HL-60 (cell line): ENCODE measurements at regions not wholly inside any gene's neighbourhood (a gene's known extent, or its start where the extent isn't known, plus 50 kb on each side); places are given as distances from the start of the nearest gene placed in this dataset.

ENCODE experiments used
- DNase-seq, 2 experiments: peaks; one replicate each; pipeline ENCODE4 v3.0.0-alpha.2; 2010 to 2020; ENCODE audit warnings: low read depth in 1 of 2, low spot score in 1 of 2
- H3K27ac ChIP-seq: fragments of 250-450 bp; sonication (Bioruptor Pico); replicated peaks from 2 replicates; pipeline ENCODE4 v1.5.1; 2020; ENCODE audit warnings: mild to moderate bottlenecking, moderate library complexity
- H3K27me3 ChIP-seq: fragments of 250-450 bp; sonication (Bioruptor Pico); 2 replicates; pipeline ENCODE4 v1.5.1; 2021; ENCODE audit warnings: mild to moderate bottlenecking, moderate library complexity; ENCODE audit not compliant: insufficient read depth, poor library complexity, severe bottlenecking
- H3K4me3 ChIP-seq: replicated peaks from 2 replicates; pipeline ENCODE4 v1.5.1; 2011; ENCODE audit warnings: mild to moderate bottlenecking, control low read depth, low read length; ENCODE audit not compliant: insufficient read depth
- GABPA ChIP-seq: IDR thresholded peaks from 2 replicates; pipeline ENCODE4 v1.6.1; 2012; ENCODE audit warnings: low read depth
- POLR2AphosphoS5 ChIP-seq: IDR thresholded peaks from 2 replicates; pipeline ENCODE4 v1.6.1; 2012; ENCODE audit warnings: low read depth
- SPI1 ChIP-seq: IDR thresholded peaks from 2 replicates; pipeline ENCODE4 v1.6.1; 2012; ENCODE audit warnings: low read depth, mild to moderate bottlenecking, borderline replicate concordance
- TF ChIP-seq, protein P1 (sequence below): IDR thresholded peaks from 2 replicates; pipeline ENCODE4 v1.6.1; 2012; ENCODE audit warnings: low read depth; ENCODE audit not compliant: insufficient replicate concordance
- TF ChIP-seq, protein P2 (sequence below): IDR thresholded peaks from one replicate; pipeline ENCODE4 v1.5.1; 2011; ENCODE audit warnings: low read length, control low read depth, inconsistent platforms; ENCODE audit not compliant: insufficient read depth

DNA sequence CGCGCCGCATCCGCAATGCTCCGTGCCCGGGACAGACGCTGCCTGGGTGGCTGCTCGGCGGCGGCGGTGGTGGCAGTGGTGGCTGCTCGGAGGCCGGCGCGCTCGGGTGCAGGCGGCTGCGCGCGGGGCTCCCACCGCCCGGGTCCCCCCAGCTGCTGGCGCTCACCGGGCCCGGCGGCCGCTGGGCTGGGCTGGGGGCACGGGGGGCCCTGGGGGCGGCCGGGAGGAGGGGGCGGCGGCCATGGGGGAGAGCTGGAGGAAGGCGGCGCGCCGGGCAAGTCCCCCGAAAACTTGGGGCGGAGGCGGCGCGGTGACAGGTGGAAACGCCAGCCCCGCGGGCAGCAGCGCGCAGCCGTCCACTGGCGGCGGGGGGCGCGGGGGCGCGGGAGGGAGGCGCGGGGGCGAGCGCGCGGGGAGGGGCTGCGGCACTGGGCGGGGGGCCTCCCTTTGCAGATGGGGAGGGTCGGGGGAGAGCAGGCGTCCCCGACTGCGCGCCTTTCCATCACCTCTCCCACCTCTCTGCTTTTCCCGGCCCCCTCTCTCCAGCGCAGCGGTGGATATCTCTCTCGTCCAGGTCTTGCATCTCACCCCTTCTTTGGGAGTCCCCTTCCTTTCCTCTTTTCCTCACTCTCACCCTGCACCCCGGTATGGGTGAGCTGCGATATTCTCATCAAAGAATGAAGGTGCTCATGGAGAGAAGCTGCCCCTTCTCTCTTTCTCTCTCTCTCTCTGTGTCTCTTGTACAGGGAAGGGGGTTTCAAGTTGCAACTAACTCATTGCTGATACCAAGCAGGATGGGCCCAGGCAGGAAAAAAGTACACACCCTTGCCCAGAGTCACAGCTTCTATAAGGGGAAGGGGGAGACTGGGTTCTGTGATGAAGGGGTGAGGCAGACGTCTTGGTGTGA lies 83.7 kb upstream of the DHRSX start:
- no peak for DNase-seq
- Histone ChIP-seq H3K4me3 (no peak overlapping the region), H3K27ac (no peak overlapping the region)

DNA sequence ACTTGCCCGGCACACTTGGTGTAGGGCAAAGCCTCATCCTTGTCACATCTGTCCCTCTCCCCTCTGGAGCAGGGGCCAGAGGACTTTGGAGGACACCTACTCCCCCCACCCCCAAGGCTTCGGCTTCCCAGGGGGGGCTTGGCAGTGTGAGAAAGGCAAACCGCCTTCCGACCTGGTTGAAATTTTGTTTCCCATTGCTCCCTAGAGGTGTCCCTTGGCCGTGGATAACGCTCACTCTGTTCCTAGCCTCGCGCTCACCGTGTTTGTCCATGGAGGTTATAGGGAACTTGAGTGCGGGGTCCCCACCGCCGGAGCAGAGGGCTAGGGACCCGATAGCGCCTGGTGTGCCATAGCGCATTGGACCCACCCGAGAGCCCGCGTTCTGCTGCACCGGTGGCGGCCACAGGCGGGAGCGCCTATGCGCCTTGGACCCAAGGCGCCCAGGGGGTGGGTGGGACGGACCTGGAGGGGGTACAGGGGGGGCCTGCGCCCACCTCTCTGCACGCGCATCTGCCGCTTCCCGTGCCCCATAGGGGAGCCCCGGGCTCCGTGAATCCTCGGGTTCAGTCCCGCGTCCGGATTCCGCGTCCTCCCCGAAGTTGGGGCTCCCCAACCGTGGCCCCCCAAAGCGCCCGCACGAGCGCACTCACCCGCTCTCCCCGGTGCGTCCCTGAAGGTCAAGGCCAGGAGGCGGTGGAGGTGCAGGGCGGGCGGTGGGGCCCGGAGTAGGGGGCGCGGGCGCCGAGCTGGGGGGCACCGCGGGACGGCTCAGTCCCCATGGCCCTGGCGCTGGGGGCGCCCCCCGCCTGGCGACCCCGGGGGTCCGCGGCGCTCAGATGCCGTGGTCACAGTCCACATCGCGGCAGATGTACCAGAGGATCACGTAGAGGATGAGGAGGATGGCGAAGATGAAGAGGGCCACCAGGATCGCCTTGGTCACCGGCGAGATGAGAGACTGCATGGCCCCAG lies 82.7 kb upstream of the DHRSX start:
- H3K27me3 ChIP-seq, result peaks cover 20% of the 10 kb centered on the region
- H3K27ac ChIP-seq, result no peak overlapping the region
- DNase-seq, result no peak
- H3K4me3 ChIP-seq, result no peak overlapping the region
- TF ChIP-seq, protein P1, sequence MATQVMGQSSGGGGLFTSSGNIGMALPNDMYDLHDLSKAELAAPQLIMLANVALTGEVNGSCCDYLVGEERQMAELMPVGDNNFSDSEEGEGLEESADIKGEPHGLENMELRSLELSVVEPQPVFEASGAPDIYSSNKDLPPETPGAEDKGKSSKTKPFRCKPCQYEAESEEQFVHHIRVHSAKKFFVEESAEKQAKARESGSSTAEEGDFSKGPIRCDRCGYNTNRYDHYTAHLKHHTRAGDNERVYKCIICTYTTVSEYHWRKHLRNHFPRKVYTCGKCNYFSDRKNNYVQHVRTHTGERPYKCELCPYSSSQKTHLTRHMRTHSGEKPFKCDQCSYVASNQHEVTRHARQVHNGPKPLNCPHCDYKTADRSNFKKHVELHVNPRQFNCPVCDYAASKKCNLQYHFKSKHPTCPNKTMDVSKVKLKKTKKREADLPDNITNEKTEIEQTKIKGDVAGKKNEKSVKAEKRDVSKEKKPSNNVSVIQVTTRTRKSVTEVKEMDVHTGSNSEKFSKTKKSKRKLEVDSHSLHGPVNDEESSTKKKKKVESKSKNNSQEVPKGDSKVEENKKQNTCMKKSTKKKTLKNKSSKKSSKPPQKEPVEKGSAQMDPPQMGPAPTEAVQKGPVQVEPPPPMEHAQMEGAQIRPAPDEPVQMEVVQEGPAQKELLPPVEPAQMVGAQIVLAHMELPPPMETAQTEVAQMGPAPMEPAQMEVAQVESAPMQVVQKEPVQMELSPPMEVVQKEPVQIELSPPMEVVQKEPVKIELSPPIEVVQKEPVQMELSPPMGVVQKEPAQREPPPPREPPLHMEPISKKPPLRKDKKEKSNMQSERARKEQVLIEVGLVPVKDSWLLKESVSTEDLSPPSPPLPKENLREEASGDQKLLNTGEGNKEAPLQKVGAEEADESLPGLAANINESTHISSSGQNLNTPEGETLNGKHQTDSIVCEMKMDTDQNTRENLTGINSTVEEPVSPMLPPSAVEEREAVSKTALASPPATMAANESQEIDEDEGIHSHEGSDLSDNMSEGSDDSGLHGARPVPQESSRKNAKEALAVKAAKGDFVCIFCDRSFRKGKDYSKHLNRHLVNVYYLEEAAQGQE, result no peak
- TF ChIP-seq SPI1 (no peak), GABPA (no peak), POLR2AphosphoS5 (no peak)
- TF ChIP-seq, protein P2, sequence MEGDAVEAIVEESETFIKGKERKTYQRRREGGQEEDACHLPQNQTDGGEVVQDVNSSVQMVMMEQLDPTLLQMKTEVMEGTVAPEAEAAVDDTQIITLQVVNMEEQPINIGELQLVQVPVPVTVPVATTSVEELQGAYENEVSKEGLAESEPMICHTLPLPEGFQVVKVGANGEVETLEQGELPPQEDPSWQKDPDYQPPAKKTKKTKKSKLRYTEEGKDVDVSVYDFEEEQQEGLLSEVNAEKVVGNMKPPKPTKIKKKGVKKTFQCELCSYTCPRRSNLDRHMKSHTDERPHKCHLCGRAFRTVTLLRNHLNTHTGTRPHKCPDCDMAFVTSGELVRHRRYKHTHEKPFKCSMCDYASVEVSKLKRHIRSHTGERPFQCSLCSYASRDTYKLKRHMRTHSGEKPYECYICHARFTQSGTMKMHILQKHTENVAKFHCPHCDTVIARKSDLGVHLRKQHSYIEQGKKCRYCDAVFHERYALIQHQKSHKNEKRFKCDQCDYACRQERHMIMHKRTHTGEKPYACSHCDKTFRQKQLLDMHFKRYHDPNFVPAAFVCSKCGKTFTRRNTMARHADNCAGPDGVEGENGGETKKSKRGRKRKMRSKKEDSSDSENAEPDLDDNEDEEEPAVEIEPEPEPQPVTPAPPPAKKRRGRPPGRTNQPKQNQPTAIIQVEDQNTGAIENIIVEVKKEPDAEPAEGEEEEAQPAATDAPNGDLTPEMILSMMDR, result no peak

More for the DNA sequence above, 83.7 kb upstream of the DHRSX start:
- TF ChIP-seq, protein P2, result no peak
- TF ChIP-seq, protein P1, result no peak
- TF ChIP-seq GABPA (no peak), POLR2AphosphoS5 (no peak), SPI1 (no peak)
- peaks cover 20% of the 10 kb centered on the region for H3K27me3 ChIP-seq

DNA sequence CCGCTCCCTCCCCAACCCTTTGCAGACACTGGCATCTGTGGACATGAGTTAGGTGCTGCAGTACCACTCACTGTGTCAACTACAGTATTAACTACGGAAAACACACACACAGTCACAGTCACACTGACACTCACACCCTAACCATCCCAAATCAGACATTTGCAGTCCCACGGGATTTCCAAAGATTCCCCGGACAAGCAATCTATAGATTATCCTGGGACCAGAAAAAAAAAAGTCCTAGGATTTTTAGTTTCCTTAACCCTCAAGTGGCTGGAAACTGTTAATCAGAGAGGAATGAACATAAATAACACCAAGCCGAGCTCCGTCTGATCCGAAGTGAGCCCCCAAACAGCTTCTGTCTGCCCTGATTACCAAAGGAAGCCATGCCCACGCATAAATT lies 81.9 kb upstream of the DHRSX start:
- TF ChIP-seq GABPA (no peak), SPI1 (no peak), POLR2AphosphoS5 (no peak)
- TF ChIP-seq, protein P2, result no peak
- TF ChIP-seq, protein P1, result no peak
- no peak for DNase-seq
- Histone ChIP-seq H3K27me3 (peaks cover 20% of the 10 kb centered on the region), H3K4me3 (no peak overlapping the region), H3K27ac (no peak overlapping the region)
